ENCODE measurements at regions not wholly inside any gene's neighbourhood (a gene's known extent, or its start where the extent isn't known, plus 50 kb on each side); places are given as distances from the start of the nearest gene placed in this dataset.
"Not testable (repeated sequence)": the region's sequence is repeated elsewhere in the genome, so short reads cannot be mapped to it uniquely, and the experiment has no call there.

GRCh38 chr4:107389965-107390364, 330.1 kb downstream of the PAPSS1 start:
- no peak for DNase-seq

GRCh38 chr4:107388736-107389274, 331.2 kb downstream of the PAPSS1 start:
- DNase-seq, result no peak

- no peak for DNase-seq
These were observed 339.1 kb downstream of the PAPSS1 start for GRCh38 chr4:107380836-107381438.

GRCh38 chr4:107380190-107380589, 339.8 kb downstream of the PAPSS1 start:
- DNase-seq, result no peak

GRCh38 chr4:107379054-107379869, 340.8 kb downstream of the PAPSS1 start:
- no peak for DNase-seq

GRCh38 chr4:107376293-107376692, 340.2 kb upstream of the DKK2 start:
- no peak for DNase-seq

- DNase-seq, result no peak
These were observed 330.8 kb upstream of the DKK2 start for GRCh38 chr4:107366900-107367299.

- DNase-seq, result no peak
These were observed 330.1 kb upstream of the DKK2 start for GRCh38 chr4:107366016-107366735.

GRCh38 chr4:107363125-107363524, 327.0 kb upstream of the DKK2 start:
- DNase-seq, result peak; percentile 18

GRCh38 chr4:107359208-107359607, 323.1 kb upstream of the DKK2 start:
- no peak for DNase-seq

- peak; percentile 4 for DNase-seq
These were observed 318.2 kb upstream of the DKK2 start for GRCh38 chr4:107354304-107354703.

- no peak for DNase-seq
These were observed 315.1 kb upstream of the DKK2 start for GRCh38 chr4:107351196-107351595.

- no peak for DNase-seq
These were observed 313.6 kb upstream of the DKK2 start for GRCh38 chr4:107349732-107350131.

- DNase-seq, result no peak
These were observed 313.2 kb upstream of the DKK2 start for GRCh38 chr4:107349266-107349665.

GRCh38 chr4:107348188-107349050, 312.3 kb upstream of the DKK2 start:
- DNase-seq, result no peak

GRCh38 chr4:107333518-107333917, 297.4 kb upstream of the DKK2 start:
- DNase-seq, result no peak

GRCh38 chr4:107332656-107333055, 296.5 kb upstream of the DKK2 start:
- not testable (repeated sequence) for DNase-seq

- no peak for DNase-seq
These were observed 294.8 kb upstream of the DKK2 start for GRCh38 chr4:107330916-107331315.

GRCh38 chr4:107319386-107319785, 283.3 kb upstream of the DKK2 start:
- no peak for DNase-seq

GRCh38 chr4:107318078-107318477, 282.0 kb upstream of the DKK2 start:
- no peak for DNase-seq

GRCh38 chr4:107317611-107318010, 281.5 kb upstream of the DKK2 start:
- no peak for DNase-seq

- no peak for DNase-seq
These were observed 279.5 kb upstream of the DKK2 start for GRCh38 chr4:107315584-107315983.

GRCh38 chr4:107314156-107314555, 278.0 kb upstream of the DKK2 start:
- DNase-seq, result no peak

Measured in activated CD4-positive, alpha-beta T cell treated with anti-CD3 and anti-CD28 coated beads, Interleukin-2, amount 50 U/mL, for 16 hours (primary cell).